Right atrium auricular region (tissue), 2 donors: ENCODE measurements at regions not wholly inside any gene's neighbourhood (a gene's known extent, or its start where the extent isn't known, plus 50 kb on each side); places are given as distances from the start of the nearest gene placed in this dataset.

Experiments
- DNase-seq: peaks from one replicate; pipeline ENCODE4 v3.0.0-alpha.2; 2019; ENCODE audit warnings: low spot score
- H3K27ac ChIP-seq, 2 donors: fragments of 200-600 bp; sonication (generic); 1 replicate in 1 of 2; 2 replicates in 1 of 2; pipeline ENCODE4 v1.5.1; 2016 to 2019
- H3K27me3 ChIP-seq, 2 donors: fragments of 200-600 bp; sonication (generic); one replicate each; pipeline versions ENCODE4 v1.5.1 to v1.6.0; 2017 to 2019
- H3K36me3 ChIP-seq: fragments of 200-600 bp; sonication (generic); one replicate; pipeline ENCODE4 v1.5.1; 2016
- H3K4me1 ChIP-seq, 2 donors: fragments of 200-600 bp; sonication (generic); one replicate each; pipeline versions ENCODE4 v1.5.1 to v1.6.0; 2017 to 2019
- H3K4me3 ChIP-seq, 2 donors: fragments of 200-600 bp; sonication (generic); 1 replicate in 1 of 2; 2 replicates in 1 of 2; pipeline ENCODE4 v1.5.1; 2017 to 2019; ENCODE audit warnings: mild to moderate bottlenecking in 1 of 2, moderate library complexity in 1 of 2
- H3K9me3 ChIP-seq, 2 donors: fragments of 200-600 bp; sonication (generic); one replicate each; pipeline ENCODE4 v1.5.1; 2019
- TF ChIP-seq, protein P1 (sequence below), 2 donors: fragments of 200-600 bp; sonication (generic); IDR thresholded peaks; one replicate each; pipeline ENCODE4 v1.5.1; 2019; ENCODE audit warnings: antibody characterized with exemption in 2 of 2

DNA sequence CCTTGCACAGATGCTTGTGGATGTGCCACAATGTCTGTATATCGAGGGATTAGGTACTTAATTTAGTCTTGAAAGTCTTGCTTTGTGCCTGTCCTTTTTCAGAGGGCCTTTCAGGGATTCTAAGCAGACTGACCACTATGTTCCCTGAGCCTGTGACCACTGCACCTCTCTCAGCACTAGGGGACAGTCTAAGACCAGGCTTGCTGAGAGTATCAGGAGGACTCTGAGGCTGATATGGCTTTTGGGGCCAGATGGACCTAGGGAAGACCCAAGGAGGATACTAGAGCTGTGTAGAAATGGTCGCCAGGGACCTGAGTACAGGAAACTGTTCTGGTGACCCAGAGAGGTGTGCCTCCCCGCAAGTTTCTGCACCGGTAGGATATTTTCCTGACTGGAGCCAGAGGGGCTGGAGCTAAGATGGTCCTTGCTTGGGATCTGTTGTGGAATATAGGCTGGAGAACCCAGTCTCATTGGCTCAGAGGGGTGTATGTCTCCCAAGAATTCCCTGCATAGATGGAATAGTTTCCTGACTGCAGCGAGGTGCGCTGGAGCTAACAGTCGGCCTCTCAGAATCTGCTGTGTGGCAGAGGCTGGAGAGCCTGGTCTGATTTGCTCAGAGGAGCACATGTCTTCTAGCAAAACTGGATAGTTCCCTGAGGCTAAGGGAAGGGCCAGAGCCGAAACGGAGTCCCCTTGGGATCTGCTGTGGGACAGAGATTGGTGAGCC is 213.2 kb upstream of the DCBLD2 start:
- no peak overlapping the region for H3K27ac ChIP-seq
- no peak for DNase-seq
- H3K4me1 ChIP-seq, result no peaks in the 10 kb centered on the region
- no peaks in the 10 kb centered on the region for H3K36me3 ChIP-seq
- TF ChIP-seq, protein P1, sequence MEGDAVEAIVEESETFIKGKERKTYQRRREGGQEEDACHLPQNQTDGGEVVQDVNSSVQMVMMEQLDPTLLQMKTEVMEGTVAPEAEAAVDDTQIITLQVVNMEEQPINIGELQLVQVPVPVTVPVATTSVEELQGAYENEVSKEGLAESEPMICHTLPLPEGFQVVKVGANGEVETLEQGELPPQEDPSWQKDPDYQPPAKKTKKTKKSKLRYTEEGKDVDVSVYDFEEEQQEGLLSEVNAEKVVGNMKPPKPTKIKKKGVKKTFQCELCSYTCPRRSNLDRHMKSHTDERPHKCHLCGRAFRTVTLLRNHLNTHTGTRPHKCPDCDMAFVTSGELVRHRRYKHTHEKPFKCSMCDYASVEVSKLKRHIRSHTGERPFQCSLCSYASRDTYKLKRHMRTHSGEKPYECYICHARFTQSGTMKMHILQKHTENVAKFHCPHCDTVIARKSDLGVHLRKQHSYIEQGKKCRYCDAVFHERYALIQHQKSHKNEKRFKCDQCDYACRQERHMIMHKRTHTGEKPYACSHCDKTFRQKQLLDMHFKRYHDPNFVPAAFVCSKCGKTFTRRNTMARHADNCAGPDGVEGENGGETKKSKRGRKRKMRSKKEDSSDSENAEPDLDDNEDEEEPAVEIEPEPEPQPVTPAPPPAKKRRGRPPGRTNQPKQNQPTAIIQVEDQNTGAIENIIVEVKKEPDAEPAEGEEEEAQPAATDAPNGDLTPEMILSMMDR (IDR thresholded peaks at IDR 0.05), result no peak
- H3K9me3 ChIP-seq, result peaks cover 0 to 7% of the 10 kb centered on the region in 2 donors
- H3K27me3 ChIP-seq, result no peaks in the 10 kb centered on the region
- H3K4me3 ChIP-seq, result no peak overlapping the region

DNA sequence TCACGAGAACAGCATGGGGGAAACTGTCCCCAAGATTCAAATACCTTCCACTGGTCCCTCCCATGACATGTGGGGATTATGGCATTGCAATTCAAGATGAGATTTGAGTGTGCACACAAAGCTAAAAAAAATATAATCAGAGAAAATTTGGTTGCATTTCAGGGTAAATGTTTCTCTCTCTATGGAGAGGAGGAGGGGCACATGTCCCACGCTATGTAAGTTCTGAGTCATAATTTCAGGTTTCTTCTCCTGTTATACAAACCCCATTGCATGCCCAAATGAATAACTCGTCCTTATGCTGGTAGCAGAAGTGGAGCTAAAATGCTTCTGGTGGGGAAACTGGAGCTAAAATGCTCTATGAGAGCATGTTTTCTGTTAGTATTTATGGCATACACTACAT is 209.7 kb upstream of the DCBLD2 start:
- no peaks in the 10 kb centered on the region for H3K36me3 ChIP-seq
- TF ChIP-seq, protein P1 (IDR thresholded peaks at IDR 0.05), result no peak
- H3K4me1 ChIP-seq, result no peaks in the 10 kb centered on the region
- no peak for DNase-seq
- no peaks in the 10 kb centered on the region for H3K27me3 ChIP-seq
- H3K4me3 ChIP-seq, result no peak overlapping the region
- peaks cover 0 to 7% of the 10 kb centered on the region in 2 donors for H3K9me3 ChIP-seq
- no peak overlapping the region for H3K27ac ChIP-seq

DNA sequence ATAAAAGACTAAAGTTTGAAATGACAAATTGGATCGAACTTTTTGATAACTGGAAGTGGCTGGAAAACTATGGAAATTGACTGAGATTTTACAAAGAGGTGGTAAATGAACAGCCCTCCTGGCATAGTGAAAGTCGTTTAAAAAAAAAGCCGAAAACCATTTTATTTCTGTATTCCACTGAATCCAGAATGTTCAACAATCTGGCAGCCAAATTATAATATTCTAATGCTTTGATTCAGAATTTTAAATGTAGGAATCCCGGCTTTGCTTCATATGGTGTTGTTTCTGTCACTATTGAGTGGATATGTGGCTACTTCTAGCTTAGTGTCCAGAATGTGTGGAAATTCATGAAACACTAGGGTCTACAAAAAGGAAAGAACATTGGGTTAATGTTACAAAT is 208.9 kb upstream of the DCBLD2 start:
- TF ChIP-seq, protein P1 (IDR thresholded peaks at IDR 0.05), result no peak
- H3K4me3 ChIP-seq, result no peak overlapping the region
- no peak for DNase-seq
- H3K4me1 ChIP-seq, result no peaks in the 10 kb centered on the region
- H3K27me3 ChIP-seq, result no peaks in the 10 kb centered on the region
- no peaks in the 10 kb centered on the region for H3K36me3 ChIP-seq
- peaks cover 0 to 7% of the 10 kb centered on the region in 2 donors for H3K9me3 ChIP-seq
- no peak overlapping the region for H3K27ac ChIP-seq

DNA sequence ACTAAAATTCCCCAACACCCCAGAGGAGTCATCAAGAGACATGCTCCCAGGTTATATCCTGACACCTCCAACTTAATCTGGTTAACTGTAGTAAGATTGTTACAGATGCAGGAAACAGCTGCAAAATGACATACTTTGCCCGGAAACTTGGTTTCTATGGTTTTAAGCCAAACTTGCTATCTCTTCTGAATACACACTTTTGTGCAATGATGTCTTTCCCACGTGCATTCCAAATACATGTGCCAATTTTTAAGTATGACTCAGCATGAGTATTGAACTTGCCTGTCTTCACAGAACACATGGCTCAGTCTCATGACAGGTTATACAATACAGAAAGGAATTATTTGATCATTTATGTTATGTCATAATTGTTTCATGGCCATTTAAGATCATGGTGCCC is 207.0 kb upstream of the DCBLD2 start:
- no peak for DNase-seq
- no peak overlapping the region for H3K27ac ChIP-seq
- H3K27me3 ChIP-seq, result no peaks in the 10 kb centered on the region
- no peak overlapping the region for H3K4me3 ChIP-seq
- TF ChIP-seq, protein P1 (IDR thresholded peaks at IDR 0.05), result no peak
- no peaks in the 10 kb centered on the region for H3K36me3 ChIP-seq
- no peaks in the 10 kb centered on the region for H3K4me1 ChIP-seq
- peaks cover 0 to under 1% of the 10 kb centered on the region in 2 donors for H3K9me3 ChIP-seq

DNA sequence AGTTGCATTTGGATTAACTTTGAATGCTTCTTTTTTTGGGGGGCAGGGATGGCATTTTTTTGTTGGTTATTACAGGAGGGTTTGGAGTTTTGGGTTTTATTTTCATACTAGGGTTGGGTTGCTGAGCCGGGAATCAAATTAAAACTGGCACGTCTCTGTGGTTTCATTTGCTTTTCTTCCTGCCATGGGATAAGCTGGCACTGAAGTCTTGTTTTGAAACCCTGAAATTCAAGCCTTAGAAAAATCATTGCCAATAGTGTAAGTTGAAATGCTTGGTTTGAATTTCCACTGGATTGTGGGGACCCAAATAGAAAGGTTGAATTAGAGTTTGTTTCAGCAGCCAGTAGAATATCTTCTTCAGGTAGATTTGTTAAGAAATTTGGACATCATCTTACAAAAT is 193.1 kb upstream of the DCBLD2 start:
- H3K4me3 ChIP-seq, result no peak overlapping the region
- no peak overlapping the region for H3K27ac ChIP-seq
- no peaks in the 10 kb centered on the region for H3K9me3 ChIP-seq

More for the DNA sequence above, 193.1 kb upstream of the DCBLD2 start:
- DNase-seq, result no peak
- TF ChIP-seq, protein P1 (IDR thresholded peaks at IDR 0.05), result no peak
- no peaks in the 10 kb centered on the region for H3K27me3 ChIP-seq
- no peaks in the 10 kb centered on the region for H3K36me3 ChIP-seq
- no peaks in the 10 kb centered on the region for H3K4me1 ChIP-seq
